Right lung (tissue), 2 donors: ENCODE measurements at regions not wholly inside any gene's neighbourhood (a gene's known extent, or its start where the extent isn't known, plus 50 kb on each side); places are given as distances from the start of the nearest gene placed in this dataset.
A peak's percentile ranks its signal among the peaks of the same experiment; 100 is the strongest.
"Not testable (repeated sequence)": the region's sequence is repeated elsewhere in the genome, so short reads cannot be mapped to it uniquely, and the experiment has no call there.

Source experiments
- DNase-seq, 2 donors: peaks; one replicate each; pipeline ENCODE4 v3.0.0-alpha.2; 2013

GRCh38 chr1:19591482-19592091, 52.5 kb upstream of the NBL1 start:
- no peak for DNase-seq

- no peak for DNase-seq
Observed at GRCh38 chr1:19585507-19585906, 58.6 kb upstream of the NBL1 start.

- DNase-seq = no peak
Observed at GRCh38 chr1:19582318-19582717, 61.8 kb upstream of the NBL1 start.

- DNase-seq = no peak
Observed at GRCh38 chr1:19581381-19581780, 62.7 kb upstream of the NBL1 start.

GRCh38 chr1:19577561-19577960, 66.5 kb upstream of the NBL1 start:
- DNase-seq = no peak

- no peak for DNase-seq
Observed at GRCh38 chr1:19577036-19577435, 67.1 kb upstream of the NBL1 start.

- DNase-seq = no peak
Observed at GRCh38 chr1:19569786-19570185, 74.3 kb upstream of the NBL1 start.

GRCh38 chr1:19567041-19567440, 77.1 kb upstream of the NBL1 start:
- DNase-seq = peak in 1 of 2 donors; percentile 1

GRCh38 chr1:19564366-19564765, 79.0 kb upstream of the CAPZB start:
- DNase-seq = no peak

GRCh38 chr1:19563324-19564097, 78.2 kb upstream of the CAPZB start:
- DNase-seq = peak; percentile 85 to 88

- DNase-seq = peak in 1 of 2 donors; percentile 6
Observed at GRCh38 chr1:19562847-19563246, 77.5 kb upstream of the CAPZB start.

GRCh38 chr1:19560480-19560879, 75.1 kb upstream of the CAPZB start:
- DNase-seq = no peak

GRCh38 chr1:19559641-19560040, 74.3 kb upstream of the CAPZB start:
- DNase-seq = no peak

GRCh38 chr1:19557609-19558051, 72.3 kb upstream of the CAPZB start:
- no peak for DNase-seq

GRCh38 chr1:19554090-19554489, 68.8 kb upstream of the CAPZB start:
- no peak for DNase-seq

- no peak for DNase-seq
Observed at GRCh38 chr1:19552291-19553010, 67.1 kb upstream of the CAPZB start.

- DNase-seq = not testable (repeated sequence)
Observed at GRCh38 chr1:19551837-19552236, 66.5 kb upstream of the CAPZB start.

GRCh38 chr1:19550437-19550836, 65.1 kb upstream of the CAPZB start:
- DNase-seq = not testable (repeated sequence)

- no peak for DNase-seq
Observed at GRCh38 chr1:19547814-19548213, 62.5 kb upstream of the CAPZB start.

- no peak for DNase-seq
Observed at GRCh38 chr1:19536519-19536918, 51.2 kb upstream of the CAPZB start.

- no peak for DNase-seq
Observed at GRCh38 chr1:19535214-19535613, 49.9 kb upstream of the CAPZB start.
